Muscle of back (tissue), 3 donors: ENCODE measurements at regions not wholly inside any gene's neighbourhood (a gene's known extent, or its start where the extent isn't known, plus 50 kb on each side); places are given as distances from the start of the nearest gene placed in this dataset.

ENCODE experiments used
- DNase-seq, 3 donors: peaks; one replicate each; pipeline versions ENCODE4 v3.0.0 to v3.0.0-alpha.2; 2013

GRCh38 chr4:171759274-171759673 lies 53.9 kb upstream of the GALNTL6 start:
- DNase-seq = no peak

GRCh38 chr4:171751538-171751937 lies 61.7 kb upstream of the GALNTL6 start:
- no peak for DNase-seq

GRCh38 chr4:171746418-171746817 lies 66.8 kb upstream of the GALNTL6 start:
- DNase-seq = no peak

GRCh38 chr4:171742436-171742835 lies 70.8 kb upstream of the GALNTL6 start:
- no peak for DNase-seq

- no peak for DNase-seq
Observed at GRCh38 chr4:171727185-171727584, 86.0 kb upstream of the GALNTL6 start.

GRCh38 chr4:171721937-171722336 lies 91.3 kb upstream of the GALNTL6 start:
- no peak for DNase-seq

- DNase-seq = no peak
Observed at GRCh38 chr4:171719691-171720090, 93.5 kb upstream of the GALNTL6 start.

- no peak for DNase-seq
Observed at GRCh38 chr4:171718665-171719064, 94.5 kb upstream of the GALNTL6 start.

- DNase-seq = no peak
Observed at GRCh38 chr4:171718069-171718468, 95.1 kb upstream of the GALNTL6 start.

- DNase-seq = no peak
Observed at GRCh38 chr4:171717231-171717741, 95.9 kb upstream of the GALNTL6 start.

- no peak for DNase-seq
Observed at GRCh38 chr4:171715973-171716372, 97.2 kb upstream of the GALNTL6 start.

- no peak for DNase-seq
Observed at GRCh38 chr4:171714791-171715454, 98.3 kb upstream of the GALNTL6 start.

GRCh38 chr4:171710743-171711142 lies 102.5 kb upstream of the GALNTL6 start:
- no peak for DNase-seq

GRCh38 chr4:171676555-171677215 lies 136.5 kb upstream of the GALNTL6 start:
- DNase-seq = no peak

- DNase-seq = no peak
Observed at GRCh38 chr4:171674781-171675180, 138.4 kb upstream of the GALNTL6 start.

GRCh38 chr4:171668403-171668802 lies 144.8 kb upstream of the GALNTL6 start:
- no peak for DNase-seq

- no peak for DNase-seq
Observed at GRCh38 chr4:171667906-171668305, 145.3 kb upstream of the GALNTL6 start.

GRCh38 chr4:171651071-171651470 lies 162.1 kb upstream of the GALNTL6 start:
- no peak for DNase-seq

GRCh38 chr4:171650543-171650942 lies 162.7 kb upstream of the GALNTL6 start:
- DNase-seq = no peak

GRCh38 chr4:171648926-171649325 lies 164.3 kb upstream of the GALNTL6 start:
- DNase-seq = peak in 1 of 3 donors; percentile 8

GRCh38 chr4:171646984-171647383 lies 166.2 kb upstream of the GALNTL6 start:
- DNase-seq = peak; percentile 21 to 31 (median 23)

- no peak for DNase-seq
Observed at GRCh38 chr4:171644430-171645057, 168.7 kb upstream of the GALNTL6 start.

- DNase-seq = no peak
Observed at GRCh38 chr4:171639540-171639939, 173.7 kb upstream of the GALNTL6 start.
